Heart left ventricle (tissue), 16 donors: ENCODE measurements at regions not wholly inside any gene's neighbourhood (a gene's known extent, or its start where the extent isn't known, plus 50 kb on each side); places are given as distances from the start of the nearest gene placed in this dataset.

Experiments used
- ATAC-seq, 4 donors: fragments of 200-7000 bp; cut with Tn5 transposase; one replicate each; pipeline ENCODE4 v1.9.1; 2020 to 2022; ENCODE audit warnings: moderate library complexity in 4 of 4, mild to moderate bottlenecking in 3 of 4, moderate number of reproducible peaks in 1 of 4
- DNase-seq, 5 donors: peaks; one replicate each; pipeline ENCODE4 v3.0.0-alpha.2; 2020
- H3K27ac ChIP-seq, 12 donors: fragments of 200-600 bp; sonication (generic) in 4 of 12; one replicate each; pipeline versions ENCODE4 v1.5.0 to v1.8.0; 2016 to 2022; ENCODE audit warnings: mild to moderate bottlenecking in 2 of 12
- H3K27me3 ChIP-seq, 9 donors: fragments of 200-600 bp; sonication (generic) in 2 of 9; one replicate each; pipeline versions ENCODE4 v1.5.1 to v1.8.0; 2016 to 2022; ENCODE audit warnings: mild to moderate bottlenecking in 3 of 9
- H3K36me3 ChIP-seq, 9 donors: fragments of 200-600 bp; sonication (generic) in 2 of 9; one replicate each; pipeline versions ENCODE4 v1.5.0 to v1.8.0; 2018 to 2022; ENCODE audit warnings: mild to moderate bottlenecking in 2 of 9
- H3K4me1 ChIP-seq, 12 donors: fragments of 200-600 bp; sonication (generic) in 4 of 12; one replicate each; pipeline versions ENCODE4 v1.5.0 to v1.8.0; 2016 to 2022; ENCODE audit warnings: mild to moderate bottlenecking in 3 of 12
- H3K4me3 ChIP-seq, 12 donors: fragments of 200-600 bp; sonication (generic) in 4 of 12; one replicate each; pipeline versions ENCODE4 v1.5.0 to v1.8.0; 2017 to 2022; ENCODE audit warnings: mild to moderate bottlenecking in 9 of 12, moderate library complexity in 4 of 12
- H3K9me3 ChIP-seq, 12 donors: fragments of 200-600 bp; sonication (generic) in 4 of 12; one replicate each; pipeline versions ENCODE4 v1.5.0 to v1.8.0; 2016 to 2022; ENCODE audit warnings: mild to moderate bottlenecking in 1 of 12
- POLR2A ChIP-seq, 2 donors: fragments of 450-650 bp; IDR thresholded peaks; one replicate each; pipeline ENCODE4 v1.6.1; 2017; ENCODE audit warnings: antibody characterized with exemption in 2 of 2, mild to moderate bottlenecking in 2 of 2, moderate library complexity in 2 of 2
- WGBS, 4 donors: extraction: QIAGEN DNeasy Blood & Tissue Kit in 2 of 4; methylation state at CpG; one replicate each; pipeline versions ENCODE4 v1.1.5 to v1.1.7; 2013 to 2018; 5-methylcytosine and 5-hydroxymethylcytosine counted together
- intact Hi-C, 10 donors: fragments of 100-400 bp; cut with DNase I; formaldehyde crosslinking; loops; one replicate each; pipeline versions ENCODE4 v1.11.1 to v1.14.2; 2022
- TF ChIP-seq, protein P1 (sequence below), 12 donors: fragments of 200-600 bp; sonication (generic) in 4 of 12; IDR thresholded peaks; one replicate each; pipeline versions ENCODE4 v1.5.0 to v1.8.0; 2018 to 2022; ENCODE audit warnings: antibody characterized with exemption in 12 of 12, mild to moderate bottlenecking in 5 of 12
- donor health status: ischemic (EF 13 %, LVEDD 7.1; RV severe dilation, severe dysfunction).
- donor health status: healthy with polysubstance abuse.
- donor health status: DM: no; HTN: yes; CAD: no.
- donor health status: DM: no; HTN: no; CAD: no.
- donor health status: ischemic (EF 25% LVEDD 6.9; RV normal size, moderate dysfunction).
- donor health status: ischemic (EF 25% LVEDD 5.7; RV mildly dilated, moderate dysfunction).
- donor health status: healthy.
- donor health status: DM: yes; HTN: yes; CAD: no.
- donor health status: ischemic (EF 35%, LVEDD 5.7; RV mildly dilated, moderate dysfunction).
- donor health status: nonischemic (EF 11% LVEDD 7.7; RV severe dilation, severe dysfunction).
- donor health status: DM: yes; HTN: yes; CAD: no.
- donor health status: PGD.
- donor health status: ischemic (EF 29% LVEDD 5.4; RV normal size, mild dysfunction).
- donor health status: nonischemic (EF 23%, LVEDD 6.1; RV moderate dilation, normal function).

- Histone ChIP-seq H3K4me1 (no peaks in the 10 kb centered on the region), H3K27me3 (peaks cover 0 to 48% (median 9%) of the 10 kb centered on the region in 9 donors), H3K27ac (no peak overlapping the region), H3K36me3 (no peaks in the 10 kb centered on the region), H3K9me3 (no peaks in the 10 kb centered on the region), H3K4me3 (no peak overlapping the region)
- DNase-seq (no peak), ATAC-seq (no peak)
- TF ChIP-seq POLR2A (IDR thresholded peaks at IDR 0.05) = no peak
- TF ChIP-seq, protein P1, sequence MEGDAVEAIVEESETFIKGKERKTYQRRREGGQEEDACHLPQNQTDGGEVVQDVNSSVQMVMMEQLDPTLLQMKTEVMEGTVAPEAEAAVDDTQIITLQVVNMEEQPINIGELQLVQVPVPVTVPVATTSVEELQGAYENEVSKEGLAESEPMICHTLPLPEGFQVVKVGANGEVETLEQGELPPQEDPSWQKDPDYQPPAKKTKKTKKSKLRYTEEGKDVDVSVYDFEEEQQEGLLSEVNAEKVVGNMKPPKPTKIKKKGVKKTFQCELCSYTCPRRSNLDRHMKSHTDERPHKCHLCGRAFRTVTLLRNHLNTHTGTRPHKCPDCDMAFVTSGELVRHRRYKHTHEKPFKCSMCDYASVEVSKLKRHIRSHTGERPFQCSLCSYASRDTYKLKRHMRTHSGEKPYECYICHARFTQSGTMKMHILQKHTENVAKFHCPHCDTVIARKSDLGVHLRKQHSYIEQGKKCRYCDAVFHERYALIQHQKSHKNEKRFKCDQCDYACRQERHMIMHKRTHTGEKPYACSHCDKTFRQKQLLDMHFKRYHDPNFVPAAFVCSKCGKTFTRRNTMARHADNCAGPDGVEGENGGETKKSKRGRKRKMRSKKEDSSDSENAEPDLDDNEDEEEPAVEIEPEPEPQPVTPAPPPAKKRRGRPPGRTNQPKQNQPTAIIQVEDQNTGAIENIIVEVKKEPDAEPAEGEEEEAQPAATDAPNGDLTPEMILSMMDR (IDR thresholded peaks at IDR 0.05) = no peak
- intact Hi-C loops = no loop called here
- WGBS, 4 donors = 53 to 58% (median 58%) methylated on average over 12 of the region's 12 CpGs
Measured at GRCh38 chr10:131444862-131445461, 133.4 kb upstream of the TCERG1L start.

- no peaks in the 10 kb centered on the region for H3K36me3 ChIP-seq
- DNase-seq = no peak
- no peak overlapping the region for H3K27ac ChIP-seq
- WGBS, 4 donors = 80 to 87% (median 84%) methylated on average over 8 of the region's 8 CpGs
- no peaks in the 10 kb centered on the region for H3K4me1 ChIP-seq
- no peaks in the 10 kb centered on the region for H3K9me3 ChIP-seq
- H3K4me3 ChIP-seq = no peak overlapping the region
- TF ChIP-seq, protein P1 (IDR thresholded peaks at IDR 0.05) = no peak
- no peak for TF ChIP-seq POLR2A (IDR thresholded peaks at IDR 0.05)
- peaks cover 0 to 42% (median 7%) of the 10 kb centered on the region in 9 donors for H3K27me3 ChIP-seq
- ATAC-seq = no peak
- intact Hi-C loops = no loop called here
Measured at GRCh38 chr10:131445623-131446022, 134.1 kb upstream of the TCERG1L start.

DNA sequence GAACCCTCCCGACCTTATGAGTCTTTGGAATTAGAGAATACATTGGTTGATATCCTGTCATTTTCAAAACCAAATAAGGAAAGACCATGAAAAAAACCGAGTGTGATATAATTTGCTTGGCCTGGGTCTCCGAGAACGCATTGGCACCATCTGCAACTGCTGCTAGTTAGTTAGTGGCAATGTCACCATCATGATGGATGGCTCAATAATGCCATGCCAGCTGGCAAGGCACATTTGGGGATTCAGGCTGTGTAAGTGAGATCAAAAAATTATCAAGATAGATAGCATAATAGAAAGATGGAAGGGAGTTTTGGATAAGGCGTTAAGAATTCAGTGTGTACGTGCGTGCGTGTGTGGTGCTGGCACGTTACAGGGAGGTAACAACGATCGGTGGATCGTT, 134.7 kb upstream of the TCERG1L start:
- Histone ChIP-seq H3K4me3 (no peak overlapping the region), H3K9me3 (no peaks in the 10 kb centered on the region), H3K36me3 (no peaks in the 10 kb centered on the region), H3K4me1 (no peaks in the 10 kb centered on the region), H3K27ac (no peak overlapping the region), H3K27me3 (peaks cover 0 to 37% (median 5%) of the 10 kb centered on the region in 9 donors)
- intact Hi-C loops = no loop called here
- 85 to 91% (median 86%) methylated on average over 12 of the region's 12 CpGs for WGBS, 4 donors
- TF ChIP-seq, protein P1 (IDR thresholded peaks at IDR 0.05) = no peak
- TF ChIP-seq POLR2A (IDR thresholded peaks at IDR 0.05) = no peak
- no peak for ATAC-seq
- no peak for DNase-seq

GRCh38 chr10:131448171-131448570, 136.7 kb upstream of the TCERG1L start:
- no peaks in the 10 kb centered on the region for H3K36me3 ChIP-seq
- H3K27ac ChIP-seq = no peak overlapping the region
- H3K27me3 ChIP-seq = peaks cover 0 to 35% (median 8%) of the 10 kb centered on the region in 9 donors
- H3K9me3 ChIP-seq = no peaks in the 10 kb centered on the region
- WGBS, 4 donors = 83 to 90% (median 86%) methylated on average over 13 of the region's 13 CpGs
- DNase-seq (no peak), ATAC-seq (no peak)
- TF ChIP-seq, protein P1 (IDR thresholded peaks at IDR 0.05) = no peak
- no peak for TF ChIP-seq POLR2A (IDR thresholded peaks at IDR 0.05)
- no peak overlapping the region for H3K4me3 ChIP-seq
- H3K4me1 ChIP-seq = peaks cover 0 to 3% (median 0%) of the 10 kb centered on the region in 12 donors
- intact Hi-C loops = no loop called here
